ENCODE measurements at regions not wholly inside any gene's neighbourhood (a gene's known extent, or its start where the extent isn't known, plus 50 kb on each side); places are given as distances from the start of the nearest gene placed in this dataset.

DNA sequence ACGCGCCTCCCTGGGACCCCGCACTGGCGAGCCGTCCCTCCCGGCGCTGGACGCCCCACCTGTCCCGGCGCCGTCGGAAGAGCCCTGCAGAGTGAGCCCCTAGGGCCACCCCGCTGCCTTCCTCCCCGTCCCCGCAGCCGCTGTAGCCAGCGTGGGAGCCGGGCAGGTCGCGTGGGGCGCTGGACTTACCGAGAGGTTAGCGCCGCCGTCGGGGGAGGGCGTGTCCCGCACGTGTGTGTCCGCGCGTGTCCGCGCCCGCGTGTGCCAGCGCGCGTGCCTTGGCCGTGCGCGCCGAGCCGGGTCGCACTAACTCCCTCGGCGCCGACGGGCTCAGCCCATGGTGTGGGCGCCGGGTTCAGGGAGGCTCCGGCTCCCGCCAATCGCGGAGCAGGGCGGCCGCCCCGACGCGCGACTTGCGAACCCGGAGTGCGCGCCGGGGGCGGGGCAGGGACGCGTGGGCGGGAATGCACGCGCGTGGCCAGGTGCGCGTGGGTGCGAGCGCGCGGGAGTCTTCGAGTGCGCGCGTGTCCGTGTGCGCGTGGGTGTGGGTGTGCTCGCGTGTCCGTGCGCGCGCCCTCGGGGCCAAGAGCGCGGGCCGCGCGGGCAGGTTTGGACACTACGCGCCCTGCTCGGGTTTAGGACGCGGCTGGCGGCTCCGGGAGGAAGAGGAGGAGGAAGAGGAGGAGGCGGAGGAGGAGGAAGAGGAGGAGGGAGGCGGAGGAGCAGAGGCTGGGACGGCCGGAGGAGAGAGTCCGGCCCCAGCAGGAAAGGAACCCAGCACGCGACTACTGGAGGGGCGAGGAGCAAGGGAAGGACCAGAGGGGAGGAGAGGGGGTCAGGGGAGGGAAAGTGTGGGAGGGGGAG lies 145.2 kb upstream of the ETS2 start:
- TF ChIP-seq, protein P1, sequence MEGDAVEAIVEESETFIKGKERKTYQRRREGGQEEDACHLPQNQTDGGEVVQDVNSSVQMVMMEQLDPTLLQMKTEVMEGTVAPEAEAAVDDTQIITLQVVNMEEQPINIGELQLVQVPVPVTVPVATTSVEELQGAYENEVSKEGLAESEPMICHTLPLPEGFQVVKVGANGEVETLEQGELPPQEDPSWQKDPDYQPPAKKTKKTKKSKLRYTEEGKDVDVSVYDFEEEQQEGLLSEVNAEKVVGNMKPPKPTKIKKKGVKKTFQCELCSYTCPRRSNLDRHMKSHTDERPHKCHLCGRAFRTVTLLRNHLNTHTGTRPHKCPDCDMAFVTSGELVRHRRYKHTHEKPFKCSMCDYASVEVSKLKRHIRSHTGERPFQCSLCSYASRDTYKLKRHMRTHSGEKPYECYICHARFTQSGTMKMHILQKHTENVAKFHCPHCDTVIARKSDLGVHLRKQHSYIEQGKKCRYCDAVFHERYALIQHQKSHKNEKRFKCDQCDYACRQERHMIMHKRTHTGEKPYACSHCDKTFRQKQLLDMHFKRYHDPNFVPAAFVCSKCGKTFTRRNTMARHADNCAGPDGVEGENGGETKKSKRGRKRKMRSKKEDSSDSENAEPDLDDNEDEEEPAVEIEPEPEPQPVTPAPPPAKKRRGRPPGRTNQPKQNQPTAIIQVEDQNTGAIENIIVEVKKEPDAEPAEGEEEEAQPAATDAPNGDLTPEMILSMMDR (IDR thresholded peaks at IDR 0.05) = no peak
- 1 to 2% (median 2%) methylated on average over 69 to 113 of the region's 113 CpGs for WGBS, 3 donors
- Histone ChIP-seq H3K4me1 (no peaks in the 10 kb centered on the region), H3K27ac (no peak overlapping the region), H3K27me3 (ENCODE audit: insufficient read depth in 3 of 3, low read length in 2 of 3) (peaks cover 0 to 84% (median 13%) of the 10 kb centered on the region in 3 donors), H3K9me3 (no peaks in the 10 kb centered on the region), H3K4me3 (peak overlapping the region; percentile 50), H3K36me3 (ENCODE audit: insufficient read depth in 1 of 2, low read depth in 1 of 2) (no peaks in the 10 kb centered on the region)
- intact Hi-C loops (cut with DNase I) = no loop called here
- ATAC-seq (peak in 1 of 4 donors; percentile 19), DNase-seq (peak in 1 of 2 donors; percentile 28)

DNA sequence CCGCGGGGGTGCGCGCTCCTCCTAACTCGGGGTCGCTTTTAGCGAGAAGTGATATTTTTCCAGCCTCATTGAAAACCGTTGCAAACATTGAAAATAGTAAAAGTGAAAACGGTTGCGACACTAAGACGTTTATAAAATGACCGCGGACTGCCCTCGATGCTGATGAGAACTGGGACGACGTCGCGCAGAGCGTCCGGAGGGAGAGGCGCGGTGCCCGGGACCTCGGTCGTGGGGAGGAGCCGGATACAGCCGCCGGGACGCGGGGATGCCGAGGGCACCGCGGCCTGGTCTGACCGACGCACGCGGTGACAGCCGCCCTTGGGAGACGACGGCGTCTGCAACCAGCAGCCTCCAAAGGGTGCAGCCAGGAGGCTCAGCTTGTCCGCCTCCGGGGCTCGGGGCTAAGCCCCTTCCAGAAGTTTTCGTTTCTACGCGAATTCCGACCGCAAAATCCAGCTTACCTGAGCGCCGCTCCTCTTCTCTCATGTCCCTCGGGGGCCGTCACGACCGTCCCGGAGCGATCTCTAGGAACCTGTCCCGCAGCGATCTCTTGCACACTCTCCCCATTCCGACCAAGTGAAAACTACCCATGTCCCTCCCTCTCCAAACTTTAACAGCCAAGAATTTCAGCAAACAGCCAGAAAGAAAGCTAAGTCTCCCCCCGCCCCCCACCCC lies 144.4 kb upstream of the ETS2 start:
- intact Hi-C loops (cut with DNase I) = no loop called here
- WGBS, 3 donors = 1 to 2% (median 2%) methylated on average over 57 to 61 of the region's 61 CpGs
- peak in 1 of 4 donors; percentile 58 for ATAC-seq
- Histone ChIP-seq H3K4me1 (no peaks in the 10 kb centered on the region), H3K36me3 (ENCODE audit: insufficient read depth in 1 of 2, low read depth in 1 of 2) (no peaks in the 10 kb centered on the region), H3K9me3 (no peaks in the 10 kb centered on the region), H3K27me3 (ENCODE audit: insufficient read depth in 3 of 3, low read length in 2 of 3) (peaks cover 0 to 76% (median 13%) of the 10 kb centered on the region in 3 donors), H3K4me3 (peak overlapping the region; percentile 50), H3K27ac (no peak overlapping the region)
- TF ChIP-seq, protein P1 (IDR thresholded peaks at IDR 0.05) = no peak
- peak; percentile 18 to 56 for DNase-seq

DNA sequence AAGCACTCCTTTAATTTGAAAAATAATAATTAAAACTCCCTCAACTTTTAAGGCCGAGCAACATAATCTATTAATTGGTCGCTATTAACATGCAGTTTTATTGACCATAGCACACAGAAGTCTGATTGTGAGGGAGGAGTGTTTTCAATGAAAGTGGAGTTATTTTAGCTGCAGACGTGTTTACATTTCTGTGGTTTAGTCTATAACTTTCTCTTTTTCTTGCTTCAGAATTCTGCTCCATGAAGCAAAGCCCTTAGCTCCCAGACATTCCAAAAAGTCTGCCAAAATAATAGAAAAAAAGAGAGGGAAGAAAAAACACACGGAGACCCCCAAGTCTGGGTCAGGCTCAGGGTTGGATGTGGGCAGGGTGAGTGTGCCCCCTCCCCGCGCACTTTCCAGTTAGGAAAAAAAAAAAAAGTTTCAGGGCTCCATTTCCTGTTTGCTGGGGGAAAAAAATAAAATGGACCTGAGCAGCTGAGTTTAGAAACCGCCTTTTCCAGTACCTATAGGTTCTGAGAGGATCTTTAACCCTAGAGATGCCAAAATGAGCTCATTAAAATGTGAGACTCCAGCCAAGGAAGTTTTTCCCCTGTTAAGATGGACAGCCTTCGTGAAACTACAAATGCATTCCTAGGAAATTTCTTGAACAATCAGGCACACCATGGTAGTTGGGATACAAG lies 143.7 kb upstream of the ETS2 start:
- no peak for DNase-seq
- intact Hi-C loops (cut with DNase I) = no loop called here
- Histone ChIP-seq H3K36me3 (ENCODE audit: insufficient read depth in 1 of 2, low read depth in 1 of 2) (no peaks in the 10 kb centered on the region), H3K27me3 (ENCODE audit: insufficient read depth in 3 of 3, low read length in 2 of 3) (peaks cover 0 to 71% (median 13%) of the 10 kb centered on the region in 3 donors), H3K4me3 (peak overlapping the region; percentile 50), H3K27ac (no peak overlapping the region), H3K9me3 (no peaks in the 10 kb centered on the region), H3K4me1 (no peaks in the 10 kb centered on the region)
- TF ChIP-seq, protein P1 (IDR thresholded peaks at IDR 0.05) = no peak
- WGBS, 3 donors = 28 to 38% (median 33%) methylated on average over 8 of the region's 8 CpGs
- ATAC-seq = no peak

DNA sequence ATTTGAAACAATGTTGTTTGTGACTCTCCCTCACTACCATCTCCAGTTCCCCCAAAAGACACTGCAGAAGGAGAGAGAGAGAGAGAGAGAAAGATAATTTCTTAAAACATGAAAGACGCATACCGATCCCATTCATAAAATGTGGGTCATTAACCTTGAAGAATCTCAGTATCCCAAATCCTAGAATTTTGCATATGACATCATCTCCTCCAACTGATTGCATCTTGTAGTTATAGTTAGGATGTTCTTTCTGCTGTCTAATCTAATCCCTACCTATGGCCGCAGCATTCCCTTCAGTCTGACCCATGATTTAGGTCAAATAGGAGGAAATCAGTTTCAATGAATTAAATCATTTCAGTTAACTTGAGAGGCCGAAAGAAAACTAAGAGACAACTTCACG lies 142.4 kb upstream of the ETS2 start:
- ATAC-seq = no peak
- intact Hi-C loops (cut with DNase I) = no loop called here
- no peak for DNase-seq
- H3K27ac ChIP-seq = no peak overlapping the region
- 87 to 90% (median 89%) methylated on average over 5 of the region's 5 CpGs for WGBS, 3 donors
- H3K4me3 ChIP-seq = no peak overlapping the region
- TF ChIP-seq, protein P1 (IDR thresholded peaks at IDR 0.05) = no peak
- no peaks in the 10 kb centered on the region for H3K9me3 ChIP-seq
- H3K27me3 ChIP-seq (ENCODE audit: insufficient read depth in 3 of 3, low read length in 2 of 3) = peaks cover 0 to 58% (median 12%) of the 10 kb centered on the region in 3 donors
- H3K4me1 ChIP-seq = no peaks in the 10 kb centered on the region
- H3K36me3 ChIP-seq (ENCODE audit: insufficient read depth in 1 of 2, low read depth in 1 of 2) = no peaks in the 10 kb centered on the region
